H1 (cell line): ENCODE measurements at regions not wholly inside any gene's neighbourhood (a gene's known extent, or its start where the extent isn't known, plus 50 kb on each side); places are given as distances from the start of the nearest gene placed in this dataset.

Source experiments
- ATF2 ChIP-seq: IDR thresholded peaks from 2 replicates; pipeline ENCODE4 v1.6.1; 2012; ENCODE audit warnings: low read length, inconsistent platforms

- TF ChIP-seq ATF2, result peak; percentile 73; the same call in 1 of the 2 replicates
- TF ChIP-seq, all 59 proteins: peak for 9
These were observed 148.4 kb upstream of the SYT10 start (continued) for GRCh38 chr12:33587784-33588712.
